ENCODE measurements at regions not wholly inside any gene's neighbourhood (a gene's known extent, or its start where the extent isn't known, plus 50 kb on each side); places are given as distances from the start of the nearest gene placed in this dataset.

- DNase-seq = no peak
Observed at GRCh38 chr1:59225594-59226316, 71.1 kb upstream of the FGGY start.

GRCh38 chr1:59229138-59229537 lies 67.8 kb upstream of the FGGY start:
- no peak for DNase-seq

GRCh38 chr1:59230622-59231021 lies 66.3 kb upstream of the FGGY start:
- DNase-seq = no peak

- DNase-seq = no peak
Observed at GRCh38 chr1:59232216-59232615, 64.7 kb upstream of the FGGY start.

GRCh38 chr1:59233444-59233843 lies 63.5 kb upstream of the FGGY start:
- DNase-seq = no peak

GRCh38 chr1:59236721-59237545 lies 60.0 kb upstream of the FGGY start:
- DNase-seq = no peak

GRCh38 chr1:59237900-59238299 lies 59.0 kb upstream of the FGGY start:
- DNase-seq = no peak

- no peak for DNase-seq
Observed at GRCh38 chr1:59238333-59238934, 58.5 kb upstream of the FGGY start.

GRCh38 chr1:59238993-59239392 lies 57.9 kb upstream of the FGGY start:
- DNase-seq = no peak

GRCh38 chr1:59241909-59242308 lies 55.0 kb upstream of the FGGY start:
- no peak for DNase-seq

GRCh38 chr1:59242370-59242769 lies 54.5 kb upstream of the FGGY start:
- no peak for DNase-seq

- no peak for DNase-seq
Observed at GRCh38 chr1:59243550-59243949, 53.3 kb upstream of the FGGY start.

- DNase-seq = no peak
Observed at GRCh38 chr1:59243978-59244377, 52.9 kb upstream of the FGGY start.

- DNase-seq = no peak
Observed at GRCh38 chr1:59244891-59245290, 52.0 kb upstream of the FGGY start.

Data from hematopoietic multipotent progenitor cell treated with erythropoietin and hydrocortisone succinate and interleukin-3 and kit ligand, for 6 days (in vitro differentiated cells).